SK-N-MC (cell line): ENCODE measurements at regions not wholly inside any gene's neighbourhood (a gene's known extent, or its start where the extent isn't known, plus 50 kb on each side); places are given as distances from the start of the nearest gene placed in this dataset.

Experiments
- EZH2 ChIP-seq: fragments of 200-600 bp; sonication (generic); IDR thresholded peaks from one replicate; pipeline ENCODE4 v1.6.1; 2017; ENCODE audit warnings: antibody characterized with exemption
- FOXP2 ChIP-seq: optimal IDR thresholded peaks from 2 replicates; pipeline ENCODE3; 2011; ENCODE audit warnings: mild to moderate bottlenecking, moderate library complexity; ENCODE audit not compliant: insufficient read depth; ENCODE audit errors: extremely low read length, control extremely low read depth
- POLR2AphosphoS5 ChIP-seq: IDR thresholded peaks from 2 replicates; pipeline ENCODE4 v1.6.1; 2012; ENCODE audit warnings: mild to moderate bottlenecking, low read depth, low read length, borderline replicate concordance

DNA sequence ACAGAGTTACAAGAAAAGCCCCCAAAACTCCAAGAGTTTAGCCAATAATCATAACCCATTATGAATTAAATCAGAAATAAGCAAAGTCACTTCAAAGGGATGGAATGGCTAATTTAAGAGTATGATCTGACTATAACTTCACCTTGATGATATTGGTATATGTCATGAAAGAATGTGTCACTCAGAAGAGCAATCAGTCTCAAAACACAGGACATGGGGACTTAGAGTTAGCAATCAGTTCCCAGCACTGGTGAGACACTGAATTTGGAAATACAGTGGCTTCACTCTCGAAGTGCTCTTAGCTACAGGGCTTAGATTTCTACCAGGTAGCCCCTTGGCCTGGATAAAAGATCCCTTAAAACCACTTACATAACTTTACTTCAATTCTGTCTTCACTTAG is 65.7 kb upstream of the EXOC1L start:
- TF ChIP-seq EZH2 (no peak), FOXP2 (no peak), POLR2AphosphoS5 (no peak)
